HUES48 (cell line): ENCODE measurements at regions not wholly inside any gene's neighbourhood (a gene's known extent, or its start where the extent isn't known, plus 50 kb on each side); places are given as distances from the start of the nearest gene placed in this dataset.
"Not testable (repeated sequence)": the region's sequence is repeated elsewhere in the genome, so short reads cannot be mapped to it uniquely, and the experiment has no call there.

ENCODE experiments used
- H3K27ac ChIP-seq: one replicate; pipeline ENCODE4 v1.7.0; 2013; ENCODE audit warnings: low read depth, low read length, inconsistent platforms
- H3K27me3 ChIP-seq: 2 replicates; pipeline ENCODE4 v1.6.1; 2013; ENCODE audit warnings: mild to moderate bottlenecking, low read length; ENCODE audit not compliant: control insufficient read depth, insufficient read depth
- H3K36me3 ChIP-seq: 2 replicates; pipeline ENCODE4 v1.6.1; 2013; ENCODE audit warnings: low read length; ENCODE audit not compliant: control insufficient read depth, insufficient read depth
- H3K4me1 ChIP-seq: 2 replicates; pipeline ENCODE4 v1.6.1; 2013; ENCODE audit warnings: mild to moderate bottlenecking, low read length; ENCODE audit not compliant: control insufficient read depth, insufficient read depth
- H3K4me3 ChIP-seq: 2 replicates; pipeline ENCODE4 v1.5.1; 2013; ENCODE audit warnings: mild to moderate bottlenecking, low read depth, low read length
- H3K9ac ChIP-seq: 2 replicates; pipeline ENCODE4 v1.6.1; 2013; ENCODE audit warnings: mild to moderate bottlenecking, low read depth, low read length, moderate library complexity
- H3K9me3 ChIP-seq: 2 replicates; pipeline ENCODE4 v1.6.1; 2013; ENCODE audit warnings: low read length; ENCODE audit not compliant: control insufficient read depth, insufficient read depth

- Histone ChIP-seq H3K9ac (no peak overlapping the region), H3K9me3 (no peaks in the 10 kb centered on the region), H3K36me3 (no peaks in the 10 kb centered on the region), H3K4me1 (peaks cover 23% of the 10 kb centered on the region), H3K4me3 (no peak overlapping the region), H3K27ac (no peak overlapping the region), H3K27me3 (no peaks in the 10 kb centered on the region)
These were observed 460.5 kb upstream of the MYT1L start for GRCh38 chr2:2791606-2792005.

- H3K36me3 ChIP-seq = no peaks in the 10 kb centered on the region
- H3K4me1 ChIP-seq = peaks cover 23% of the 10 kb centered on the region
- no peaks in the 10 kb centered on the region for H3K9me3 ChIP-seq
- no peak overlapping the region for H3K9ac ChIP-seq
- no peak overlapping the region for H3K27ac ChIP-seq
- H3K27me3 ChIP-seq = no peaks in the 10 kb centered on the region
- H3K4me3 ChIP-seq = no peak overlapping the region
These were observed 460.0 kb upstream of the MYT1L start for GRCh38 chr2:2791031-2791430.

GRCh38 chr2:2788076-2788475, 457.0 kb upstream of the MYT1L start:
- Histone ChIP-seq H3K9ac (no peak overlapping the region), H3K4me3 (no peak overlapping the region), H3K27ac (peak overlapping the region; percentile 88), H3K36me3 (no peaks in the 10 kb centered on the region), H3K4me1 (peaks cover 23% of the 10 kb centered on the region), H3K9me3 (no peaks in the 10 kb centered on the region), H3K27me3 (no peaks in the 10 kb centered on the region)

GRCh38 chr2:2787301-2787907, 456.3 kb upstream of the MYT1L start:
- Histone ChIP-seq H3K9ac (no peak overlapping the region), H3K9me3 (no peaks in the 10 kb centered on the region), H3K4me3 (no peak overlapping the region), H3K27me3 (no peaks in the 10 kb centered on the region), H3K27ac (peak overlapping the region; percentile 88), H3K4me1 (peaks cover 23% of the 10 kb centered on the region), H3K36me3 (no peaks in the 10 kb centered on the region)

- H3K27ac ChIP-seq = no peak overlapping the region
- H3K9ac ChIP-seq = no peak overlapping the region
- H3K4me3 ChIP-seq = no peak overlapping the region
- peaks cover 8% of the 10 kb centered on the region for H3K9me3 ChIP-seq
- no peaks in the 10 kb centered on the region for H3K27me3 ChIP-seq
- peaks cover 3% of the 10 kb centered on the region for H3K4me1 ChIP-seq
- no peaks in the 10 kb centered on the region for H3K36me3 ChIP-seq
These were observed 450.9 kb upstream of the MYT1L start for GRCh38 chr2:2782007-2782406.

DNA sequence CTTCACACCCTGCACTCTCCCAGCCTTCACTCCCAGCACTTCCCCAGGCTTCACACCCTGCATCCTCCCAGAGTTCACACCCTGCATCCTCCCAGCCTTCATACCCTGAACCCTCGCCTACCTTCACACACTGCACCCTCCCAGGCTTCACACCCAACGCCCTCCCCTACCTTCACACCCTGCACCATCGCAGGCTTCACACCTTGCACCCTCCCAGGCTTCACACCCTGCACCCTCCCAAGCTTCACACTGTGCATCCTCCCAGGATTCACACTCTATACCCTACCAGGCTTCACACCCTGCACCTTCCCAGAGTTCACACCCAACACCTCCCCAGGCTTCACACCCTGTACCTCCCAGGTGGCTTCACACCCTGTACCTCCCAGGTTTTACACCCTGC, 448.7 kb upstream of the MYT1L start:
- Histone ChIP-seq H3K27me3 (no peaks in the 10 kb centered on the region), H3K4me3 (no peak overlapping the region), H3K9ac (no peak overlapping the region), H3K9me3 (peaks cover 8% of the 10 kb centered on the region), H3K27ac (no peak overlapping the region), H3K36me3 (no peaks in the 10 kb centered on the region), H3K4me1 (no peaks in the 10 kb centered on the region)

- Histone ChIP-seq H3K4me3 (no peak overlapping the region), H3K27ac (no peak overlapping the region), H3K9ac (no peak overlapping the region), H3K36me3 (no peaks in the 10 kb centered on the region), H3K27me3 (no peaks in the 10 kb centered on the region), H3K9me3 (peaks cover 8% of the 10 kb centered on the region), H3K4me1 (no peaks in the 10 kb centered on the region)
These were observed 446.8 kb upstream of the MYT1L start for GRCh38 chr2:2777876-2778275.

- Histone ChIP-seq H3K36me3 (no peaks in the 10 kb centered on the region), H3K4me3 (no peak overlapping the region), H3K27ac (no peak overlapping the region), H3K4me1 (0 out of 2 replicates have a peak, but pooled peaks cover 2% of the 10 kb centered on the region), H3K9me3 (peaks cover 8% of the 10 kb centered on the region), H3K9ac (no peak overlapping the region), H3K27me3 (no peaks in the 10 kb centered on the region)
These were observed 446.1 kb upstream of the MYT1L start for GRCh38 chr2:2777213-2777612.

GRCh38 chr2:2775018-2775417, 443.9 kb upstream of the MYT1L start:
- Histone ChIP-seq H3K4me3 (no peak overlapping the region), H3K27me3 (no peaks in the 10 kb centered on the region), H3K9me3 (peaks cover 5% of the 10 kb centered on the region; the same call in 1 of the 2 replicates), H3K27ac (no peak overlapping the region), H3K36me3 (no peaks in the 10 kb centered on the region), H3K9ac (no peak overlapping the region), H3K4me1 (0 out of 2 replicates have a peak, but pooled peaks cover 4% of the 10 kb centered on the region)

GRCh38 chr2:2773692-2774091, 442.6 kb upstream of the MYT1L start:
- H3K36me3 ChIP-seq = no peaks in the 10 kb centered on the region
- H3K9ac ChIP-seq = no peak overlapping the region
- H3K4me1 ChIP-seq = 0 out of 2 replicates have a peak, but pooled peaks cover 4% of the 10 kb centered on the region
- no peak overlapping the region for H3K4me3 ChIP-seq
- no peaks in the 10 kb centered on the region for H3K27me3 ChIP-seq
- H3K27ac ChIP-seq = no peak overlapping the region
- H3K9me3 ChIP-seq = no peaks in the 10 kb centered on the region

- not testable (repeated sequence) for H3K36me3 ChIP-seq, H3K27me3 ChIP-seq, H3K9me3 ChIP-seq, H3K4me3 ChIP-seq, H3K9ac ChIP-seq, H3K27ac ChIP-seq, H3K4me1 ChIP-seq
These were observed 442.0 kb upstream of the MYT1L start for GRCh38 chr2:2773080-2773479.
